ENCODE measurements at regions not wholly inside any gene's neighbourhood (a gene's known extent, or its start where the extent isn't known, plus 50 kb on each side); places are given as distances from the start of the nearest gene placed in this dataset.

GRCh38 chr15:26352406-26352805 is 420.5 kb downstream of the GABRB3 start:
- no peaks in the 10 kb centered on the region for H3K4me1 Mint-ChIP-seq (ENCODE audit: low read depth)
- H3K4me3 Mint-ChIP-seq = no peak overlapping the region
- no peak overlapping the region for H3K27ac Mint-ChIP-seq
- peaks cover 2% of the 10 kb centered on the region for H3K27me3 Mint-ChIP-seq
- H3K9me3 Mint-ChIP-seq (ENCODE audit: low read depth) = peaks cover 10% of the 10 kb centered on the region
- H3K36me3 Mint-ChIP-seq = no peaks in the 10 kb centered on the region

GRCh38 chr15:26325495-26325894 is 447.4 kb downstream of the GABRB3 start:
- Mint-ChIP-seq H3K36me3 (no peaks in the 10 kb centered on the region), H3K27me3 (no peaks in the 10 kb centered on the region), H3K4me3 (no peak overlapping the region), H3K4me1 (ENCODE audit: low read depth) (no peaks in the 10 kb centered on the region), H3K27ac (no peak overlapping the region), H3K9me3 (ENCODE audit: low read depth) (no peaks in the 10 kb centered on the region)

GRCh38 chr15:26323566-26323965 is 449.3 kb downstream of the GABRB3 start:
- H3K9me3 Mint-ChIP-seq (ENCODE audit: low read depth) = no peaks in the 10 kb centered on the region
- no peak overlapping the region for H3K27ac Mint-ChIP-seq

GRCh38 chr15:26318689-26319088 is 454.2 kb downstream of the GABRB3 start:
- H3K36me3 Mint-ChIP-seq = no peaks in the 10 kb centered on the region
- H3K9me3 Mint-ChIP-seq (ENCODE audit: low read depth) = no peaks in the 10 kb centered on the region
- H3K4me3 Mint-ChIP-seq = no peak overlapping the region
- H3K4me1 Mint-ChIP-seq (ENCODE audit: low read depth) = no peaks in the 10 kb centered on the region
- no peak overlapping the region for H3K27ac Mint-ChIP-seq
- H3K27me3 Mint-ChIP-seq = no peaks in the 10 kb centered on the region

More at GRCh38 chr15:26323566-26323965, 449.3 kb downstream of the GABRB3 start:
- no peak overlapping the region for H3K4me3 Mint-ChIP-seq
- H3K27me3 Mint-ChIP-seq = no peaks in the 10 kb centered on the region
- no peaks in the 10 kb centered on the region for H3K4me1 Mint-ChIP-seq (ENCODE audit: low read depth)
- H3K36me3 Mint-ChIP-seq = no peaks in the 10 kb centered on the region

GRCh38 chr15:26314577-26314976 is 451.4 kb upstream of the ATP10A start:
- H3K27ac Mint-ChIP-seq = no peak overlapping the region
- no peaks in the 10 kb centered on the region for H3K4me1 Mint-ChIP-seq (ENCODE audit: low read depth)
- H3K27me3 Mint-ChIP-seq = no peaks in the 10 kb centered on the region
- no peaks in the 10 kb centered on the region for H3K36me3 Mint-ChIP-seq
- peaks cover 10% of the 10 kb centered on the region for H3K9me3 Mint-ChIP-seq (ENCODE audit: low read depth)
- no peak overlapping the region for H3K4me3 Mint-ChIP-seq

- no peak overlapping the region for H3K27ac Mint-ChIP-seq
- no peaks in the 10 kb centered on the region for H3K27me3 Mint-ChIP-seq
- H3K4me3 Mint-ChIP-seq = no peak overlapping the region
- H3K9me3 Mint-ChIP-seq (ENCODE audit: low read depth) = peaks cover 21% of the 10 kb centered on the region
- H3K36me3 Mint-ChIP-seq = no peaks in the 10 kb centered on the region
- no peaks in the 10 kb centered on the region for H3K4me1 Mint-ChIP-seq (ENCODE audit: low read depth)
Observed at GRCh38 chr15:26311710-26312236, 448.6 kb upstream of the ATP10A start.

- H3K4me1 Mint-ChIP-seq (ENCODE audit: low read depth) = no peaks in the 10 kb centered on the region
- H3K27me3 Mint-ChIP-seq = no peaks in the 10 kb centered on the region
- no peak overlapping the region for H3K4me3 Mint-ChIP-seq
- no peaks in the 10 kb centered on the region for H3K36me3 Mint-ChIP-seq
- H3K9me3 Mint-ChIP-seq (ENCODE audit: low read depth) = no peaks in the 10 kb centered on the region
- H3K27ac Mint-ChIP-seq = no peak overlapping the region
Observed at GRCh38 chr15:26298659-26299170, 435.6 kb upstream of the ATP10A start.

GRCh38 chr15:26298010-26298658 is 435.0 kb upstream of the ATP10A start:
- no peak overlapping the region for H3K4me3 Mint-ChIP-seq
- peaks cover 2% of the 10 kb centered on the region for H3K9me3 Mint-ChIP-seq (ENCODE audit: low read depth)
- no peak overlapping the region for H3K27ac Mint-ChIP-seq
- no peaks in the 10 kb centered on the region for H3K36me3 Mint-ChIP-seq
- H3K4me1 Mint-ChIP-seq (ENCODE audit: low read depth) = no peaks in the 10 kb centered on the region
- H3K27me3 Mint-ChIP-seq = no peaks in the 10 kb centered on the region

- Mint-ChIP-seq H3K4me1 (ENCODE audit: low read depth) (no peaks in the 10 kb centered on the region), H3K36me3 (no peaks in the 10 kb centered on the region), H3K9me3 (ENCODE audit: low read depth) (peaks cover 5% of the 10 kb centered on the region), H3K27ac (no peak overlapping the region), H3K27me3 (no peaks in the 10 kb centered on the region), H3K4me3 (no peak overlapping the region)
Observed at GRCh38 chr15:26295336-26296085, 432.4 kb upstream of the ATP10A start.

GRCh38 chr15:26294059-26294689 is 431.0 kb upstream of the ATP10A start:
- Mint-ChIP-seq H3K27me3 (no peaks in the 10 kb centered on the region), H3K27ac (no peak overlapping the region), H3K4me1 (ENCODE audit: low read depth) (no peaks in the 10 kb centered on the region), H3K4me3 (no peak overlapping the region), H3K36me3 (no peaks in the 10 kb centered on the region), H3K9me3 (ENCODE audit: low read depth) (peaks cover 5% of the 10 kb centered on the region)

GRCh38 chr15:26287381-26287780 is 424.3 kb upstream of the ATP10A start:
- Mint-ChIP-seq H3K27me3 (no peaks in the 10 kb centered on the region), H3K4me3 (no peak overlapping the region), H3K27ac (no peak overlapping the region), H3K36me3 (no peaks in the 10 kb centered on the region), H3K4me1 (ENCODE audit: low read depth) (no peaks in the 10 kb centered on the region), H3K9me3 (ENCODE audit: low read depth) (peaks cover 22% of the 10 kb centered on the region)

GRCh38 chr15:26280281-26280680 is 417.2 kb upstream of the ATP10A start:
- Mint-ChIP-seq H3K9me3 (ENCODE audit: low read depth) (no peaks in the 10 kb centered on the region), H3K4me1 (ENCODE audit: low read depth) (no peaks in the 10 kb centered on the region), H3K27me3 (no peaks in the 10 kb centered on the region), H3K4me3 (no peak overlapping the region), H3K36me3 (no peaks in the 10 kb centered on the region), H3K27ac (no peak overlapping the region)

- H3K4me1 Mint-ChIP-seq (ENCODE audit: low read depth) = no peaks in the 10 kb centered on the region
- no peak overlapping the region for H3K4me3 Mint-ChIP-seq
- H3K27ac Mint-ChIP-seq = no peak overlapping the region
- H3K27me3 Mint-ChIP-seq = peaks cover 10% of the 10 kb centered on the region
- H3K9me3 Mint-ChIP-seq (ENCODE audit: low read depth) = no peaks in the 10 kb centered on the region
- H3K36me3 Mint-ChIP-seq = no peaks in the 10 kb centered on the region
Observed at GRCh38 chr15:26261966-26262365, 398.8 kb upstream of the ATP10A start.

- H3K27ac Mint-ChIP-seq = no peak overlapping the region
- no peaks in the 10 kb centered on the region for H3K9me3 Mint-ChIP-seq (ENCODE audit: low read depth)
Observed at GRCh38 chr15:26261413-26261812, 398.3 kb upstream of the ATP10A start.

GRCh38 chr15:26260517-26261133 is 397.5 kb upstream of the ATP10A start:
- Mint-ChIP-seq H3K4me3 (no peak overlapping the region), H3K27ac (no peak overlapping the region), H3K27me3 (peaks cover 10% of the 10 kb centered on the region), H3K9me3 (ENCODE audit: low read depth) (no peaks in the 10 kb centered on the region), H3K4me1 (ENCODE audit: low read depth) (no peaks in the 10 kb centered on the region), H3K36me3 (no peaks in the 10 kb centered on the region)

More at GRCh38 chr15:26261413-26261812, 398.3 kb upstream of the ATP10A start:
- Mint-ChIP-seq H3K4me3 (no peak overlapping the region), H3K36me3 (no peaks in the 10 kb centered on the region), H3K27me3 (peaks cover 10% of the 10 kb centered on the region), H3K4me1 (ENCODE audit: low read depth) (no peaks in the 10 kb centered on the region)

Measured in activated naive CD8-positive, alpha-beta T cell (primary cell).